Breast epithelium (tissue), 3 donors: ENCODE measurements at regions not wholly inside any gene's neighbourhood (a gene's known extent, or its start where the extent isn't known, plus 50 kb on each side); places are given as distances from the start of the nearest gene placed in this dataset.
"Not testable (repeated sequence)": the region's sequence is repeated elsewhere in the genome, so short reads cannot be mapped to it uniquely, and the experiment has no call there.

ENCODE experiments used
- POLR2A ChIP-seq: fragments of 450-650 bp; IDR thresholded peaks from one replicate; pipeline ENCODE4 v1.6.1; 2016; ENCODE audit warnings: antibody characterized with exemption, mild to moderate bottlenecking, moderate library complexity
- POLR2AphosphoS5 ChIP-seq, 3 donors: sonication (generic); formaldehyde crosslinking; IDR thresholded peaks; one replicate each; pipeline ENCODE4 v1.6.1; 2017; ENCODE audit warnings: antibody characterized with exemption in 3 of 3
- TF ChIP-seq, protein P1 (sequence below), 3 donors: fragments of 450-650 bp; IDR thresholded peaks; one replicate each; pipeline ENCODE4 v1.5.1; 2016 to 2017; ENCODE audit warnings: antibody characterized with exemption in 3 of 3, mild to moderate bottlenecking in 3 of 3, moderate library complexity in 3 of 3

GRCh38 chr20:28603218-28603577 lies 2654.3 kb upstream of the DEFB115 start:
- TF ChIP-seq, protein P1, sequence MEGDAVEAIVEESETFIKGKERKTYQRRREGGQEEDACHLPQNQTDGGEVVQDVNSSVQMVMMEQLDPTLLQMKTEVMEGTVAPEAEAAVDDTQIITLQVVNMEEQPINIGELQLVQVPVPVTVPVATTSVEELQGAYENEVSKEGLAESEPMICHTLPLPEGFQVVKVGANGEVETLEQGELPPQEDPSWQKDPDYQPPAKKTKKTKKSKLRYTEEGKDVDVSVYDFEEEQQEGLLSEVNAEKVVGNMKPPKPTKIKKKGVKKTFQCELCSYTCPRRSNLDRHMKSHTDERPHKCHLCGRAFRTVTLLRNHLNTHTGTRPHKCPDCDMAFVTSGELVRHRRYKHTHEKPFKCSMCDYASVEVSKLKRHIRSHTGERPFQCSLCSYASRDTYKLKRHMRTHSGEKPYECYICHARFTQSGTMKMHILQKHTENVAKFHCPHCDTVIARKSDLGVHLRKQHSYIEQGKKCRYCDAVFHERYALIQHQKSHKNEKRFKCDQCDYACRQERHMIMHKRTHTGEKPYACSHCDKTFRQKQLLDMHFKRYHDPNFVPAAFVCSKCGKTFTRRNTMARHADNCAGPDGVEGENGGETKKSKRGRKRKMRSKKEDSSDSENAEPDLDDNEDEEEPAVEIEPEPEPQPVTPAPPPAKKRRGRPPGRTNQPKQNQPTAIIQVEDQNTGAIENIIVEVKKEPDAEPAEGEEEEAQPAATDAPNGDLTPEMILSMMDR (IDR thresholded peaks at IDR 0.05) = not testable (repeated sequence)
- TF ChIP-seq POLR2AphosphoS5 (IDR thresholded peaks at IDR 0.05); POLR2A: not testable (repeated sequence)
